NCI-H1105 treated with DMSO at 0.1 percent for 48 hours (cell line): ENCODE measurements at regions not wholly inside any gene's neighbourhood (a gene's known extent, or its start where the extent isn't known, plus 50 kb on each side); places are given as distances from the start of the nearest gene placed in this dataset.

Source experiments
- DNase-seq: peaks from one replicate; lab custom pipeline; 2025; lab: John Stamatoyannopoulos, UW

DNA sequence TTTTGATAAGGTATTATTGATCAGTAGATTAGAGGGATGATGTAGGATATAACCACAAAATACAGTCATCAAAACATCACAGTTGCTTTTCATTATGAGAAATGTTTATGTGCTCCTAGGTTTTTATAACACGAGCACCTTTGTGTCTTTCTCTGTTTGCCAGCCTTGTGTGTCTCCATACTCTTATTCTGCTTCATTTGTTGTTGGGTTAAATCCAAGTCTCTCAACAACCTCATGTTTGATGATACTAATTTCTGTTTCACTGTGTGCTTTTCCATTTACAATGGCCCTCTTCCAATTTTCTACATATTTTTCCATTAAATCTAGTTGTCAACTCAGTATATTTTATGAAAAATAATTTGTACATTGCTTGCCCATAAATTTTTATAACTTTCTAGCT, 107.7 kb upstream of the POU2AF2 start:
- DNase-seq, result peak; percentile 83

DNA sequence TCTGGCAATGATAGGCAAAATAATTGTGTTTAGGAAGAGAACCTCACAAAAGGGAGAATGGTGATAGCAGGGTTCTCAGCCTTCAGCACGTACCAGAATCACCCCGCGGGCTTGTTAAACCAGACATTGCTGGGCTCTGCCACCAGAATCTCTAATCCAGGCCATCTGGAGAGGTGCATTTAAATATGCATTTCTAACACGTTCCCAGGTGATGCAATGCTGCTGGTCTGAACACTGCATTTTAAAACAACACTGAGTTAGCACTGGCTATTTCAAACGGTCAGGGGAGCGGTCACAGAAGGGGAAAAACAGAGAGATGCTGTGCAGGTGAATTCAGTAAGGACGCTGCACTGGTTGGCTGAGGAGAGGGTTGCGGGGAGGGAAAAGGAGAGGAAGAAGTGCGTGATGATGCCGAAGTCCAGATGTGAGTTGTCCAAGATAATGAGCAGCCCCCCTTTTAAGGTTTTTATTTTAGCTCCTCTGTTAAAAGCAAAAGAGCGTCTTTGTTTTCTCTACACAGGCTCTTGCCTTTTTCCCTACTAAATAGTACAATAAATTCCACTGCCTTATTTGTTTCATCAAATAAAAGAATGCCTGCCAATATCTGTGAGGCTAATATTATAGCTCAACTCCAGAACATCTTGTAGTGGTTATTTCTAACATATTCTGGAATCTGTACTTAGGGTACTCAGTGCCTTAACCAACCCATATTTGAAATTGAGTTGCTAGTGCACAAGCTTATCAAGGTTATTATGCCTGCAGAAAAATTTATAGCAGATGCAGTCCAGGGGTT, 109.6 kb upstream of the POU2AF2 start:
- no peak for DNase-seq

DNA sequence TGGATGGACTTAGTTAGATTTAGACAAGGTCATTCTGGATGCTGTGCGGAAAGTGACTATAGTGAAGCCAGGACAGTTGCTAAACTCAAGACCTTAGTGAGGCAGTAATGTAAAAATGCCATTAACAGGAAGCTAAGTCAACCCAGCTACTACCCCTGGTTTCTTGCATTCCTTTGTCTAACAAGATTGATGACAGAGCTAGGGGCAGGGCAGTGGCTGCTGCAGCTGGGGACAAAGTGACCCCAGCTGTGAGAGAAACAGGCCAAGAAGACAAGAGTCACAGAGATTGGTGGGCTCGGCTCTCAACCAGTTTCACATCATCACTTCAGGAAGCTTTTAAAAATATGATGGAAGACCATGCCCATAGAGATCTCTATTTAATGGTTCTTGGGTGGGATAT, 110.4 kb upstream of the POU2AF2 start:
- DNase-seq, result no peak

DNA sequence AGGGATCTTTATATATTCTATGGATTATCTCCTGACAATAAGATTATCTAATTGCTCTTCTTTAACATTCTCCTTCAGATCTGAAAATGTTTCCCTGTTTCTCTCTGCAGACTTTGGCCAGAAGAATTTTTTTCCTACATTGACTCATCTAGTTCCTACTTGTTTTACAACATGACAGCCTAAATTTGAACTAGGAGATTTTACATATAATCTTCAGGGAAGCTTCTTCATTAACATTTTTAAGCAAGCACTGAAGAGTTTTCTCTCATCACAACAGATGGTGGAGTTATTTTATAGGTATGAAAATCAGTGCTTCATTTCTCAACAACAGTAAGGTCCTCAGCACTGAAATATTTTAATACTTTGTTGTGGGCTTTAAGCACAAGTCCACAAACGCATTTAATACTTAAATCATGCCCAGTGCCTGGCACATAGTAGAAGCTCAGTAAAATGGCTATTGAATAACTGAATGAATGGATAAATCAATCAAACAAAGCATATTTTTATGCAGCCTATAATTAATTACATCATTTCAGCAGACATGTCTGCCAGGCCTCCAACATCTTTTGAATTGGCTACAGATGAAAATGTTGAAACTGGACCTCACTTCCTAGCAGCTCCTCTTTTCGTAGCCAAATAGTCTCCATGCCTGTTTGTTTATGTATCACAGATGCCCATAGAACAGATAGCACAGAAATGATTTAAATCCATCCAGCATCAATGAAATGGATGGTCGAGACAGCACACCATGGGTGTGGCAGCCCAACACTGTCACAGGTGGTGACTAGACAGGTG, 117.3 kb upstream of the POU2AF2 start:
- no peak for DNase-seq

DNA sequence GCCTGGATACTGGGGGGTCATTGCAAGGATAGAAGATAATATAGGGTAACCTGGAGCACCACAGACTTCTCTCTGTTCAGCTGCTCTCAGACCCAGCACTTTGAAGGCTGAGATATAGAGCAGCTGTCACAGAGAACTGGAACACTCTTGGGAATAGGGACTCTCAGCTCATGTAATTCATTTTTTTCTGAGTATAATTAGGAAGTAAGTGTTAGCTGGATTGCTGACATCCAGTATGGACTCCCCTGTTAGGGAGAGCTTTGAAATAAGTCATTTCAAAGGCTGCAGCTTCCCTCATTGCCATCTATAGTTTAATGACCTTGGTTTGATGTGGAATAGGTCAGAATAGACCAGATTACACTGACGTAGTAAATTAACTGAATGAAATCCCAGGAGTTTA, 120.8 kb upstream of the POU2AF2 start:
- DNase-seq, result peak; percentile 16

DNA sequence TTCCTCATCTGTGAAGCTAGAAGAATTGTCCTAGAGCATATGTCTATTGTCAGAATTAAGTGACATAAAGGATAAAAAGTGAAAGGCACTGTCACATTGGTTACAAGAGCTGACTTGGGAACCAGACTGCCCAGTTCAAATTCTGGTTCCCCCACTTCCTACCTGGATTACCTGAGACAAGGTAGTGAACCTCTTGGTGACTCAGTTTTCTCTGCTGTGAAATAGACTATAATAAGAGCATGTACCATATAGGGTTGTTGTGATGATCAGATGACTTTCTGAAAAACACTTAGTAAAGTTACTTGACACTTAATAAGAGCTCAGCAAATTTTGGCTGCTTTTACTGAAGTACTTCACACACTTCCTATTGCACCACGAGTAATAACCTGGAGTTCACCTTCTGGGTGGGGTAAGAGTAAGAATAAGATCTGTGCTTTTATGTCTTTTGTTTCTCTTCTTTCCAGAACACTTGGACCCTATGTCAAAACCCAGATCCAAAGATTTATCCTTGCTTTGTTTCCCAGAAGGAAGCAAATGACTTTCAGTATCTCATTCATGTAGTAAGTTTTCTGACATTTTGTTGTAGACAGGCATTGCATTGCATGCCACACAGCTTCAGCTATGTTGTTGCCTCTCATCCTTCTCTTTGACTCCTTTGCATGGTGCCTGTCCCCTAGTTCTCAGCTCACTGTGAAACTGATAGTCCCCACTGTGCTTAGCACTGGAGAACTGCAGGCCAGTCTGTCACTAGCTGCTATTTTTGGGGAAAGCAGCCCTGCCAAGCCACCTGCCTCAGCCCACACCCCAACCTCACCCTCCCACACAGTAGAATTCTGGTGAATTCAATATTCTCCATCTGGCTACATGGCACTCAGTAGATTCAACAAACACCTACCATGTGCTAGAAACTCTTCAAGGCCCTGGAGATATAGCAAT, 121.8 kb upstream of the POU2AF2 start:
- no peak for DNase-seq

DNA sequence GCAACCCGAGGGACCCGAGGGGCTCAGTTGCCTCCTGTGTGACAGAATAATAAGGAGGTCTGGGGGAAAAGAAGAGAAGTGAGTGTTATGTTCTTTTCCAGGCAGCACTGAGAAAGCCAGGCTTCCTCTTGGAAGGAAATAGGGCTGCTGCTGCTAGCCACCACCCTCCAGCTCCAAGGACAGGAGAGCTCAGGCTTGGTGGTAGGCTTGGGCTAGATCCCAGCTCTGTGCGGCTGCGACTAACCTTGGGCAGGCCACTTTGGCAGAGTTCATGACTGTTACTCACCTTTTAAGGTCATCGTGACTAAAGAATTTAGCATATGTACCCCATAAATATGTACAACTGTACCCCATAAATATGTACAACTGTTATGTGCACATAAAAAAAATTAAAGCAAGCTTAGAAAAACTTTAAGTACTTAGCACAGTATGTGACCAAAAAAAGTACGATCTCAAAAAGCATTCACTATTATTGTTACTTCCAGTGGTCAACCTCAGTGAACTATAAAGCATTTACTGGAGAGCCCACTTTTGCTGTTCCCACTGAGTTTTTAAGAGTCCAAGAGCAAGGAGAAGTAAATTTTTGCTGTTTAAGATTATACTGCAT, 124.7 kb upstream of the POU2AF2 start:
- no peak for DNase-seq

DNA sequence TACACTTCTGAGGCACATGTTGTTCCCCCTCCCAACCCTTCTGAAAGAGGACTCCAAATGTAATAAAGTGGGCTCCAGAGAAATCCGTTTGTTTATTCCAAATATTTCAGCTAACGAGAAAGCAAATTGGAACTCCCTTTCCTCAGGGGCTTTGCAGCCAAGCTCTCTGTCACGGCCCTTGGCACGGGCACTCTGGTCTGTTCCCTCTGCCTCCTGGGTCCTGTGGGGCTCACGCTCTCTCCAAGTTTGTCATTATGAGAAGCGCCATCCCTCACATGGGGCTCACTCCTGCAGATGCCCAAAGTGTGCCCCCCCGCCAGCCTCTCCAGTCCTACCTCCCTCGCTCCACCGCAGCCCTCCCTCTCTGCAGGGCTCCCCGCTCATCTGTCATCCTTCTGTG, 125.4 kb upstream of the POU2AF2 start:
- DNase-seq, result no peak

DNA sequence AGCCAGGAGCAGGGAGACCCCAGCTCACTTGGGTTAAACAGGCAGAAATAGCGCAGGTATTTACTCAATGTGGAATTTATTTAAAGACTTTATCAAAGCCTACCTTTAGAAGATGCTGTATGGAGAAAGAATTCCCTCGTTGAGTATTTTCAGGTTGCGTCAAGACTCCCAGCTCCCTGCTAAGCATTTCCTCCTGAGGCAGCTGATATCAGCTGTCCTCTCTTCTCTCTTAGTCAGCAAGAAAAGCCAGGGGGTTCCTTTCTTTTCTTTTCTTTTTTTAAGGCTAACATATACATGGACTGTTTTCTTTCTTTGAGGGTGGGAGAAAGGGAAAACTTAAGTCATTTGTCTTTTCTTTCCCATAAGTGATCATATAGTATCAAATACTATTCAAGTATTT, 125.8 kb upstream of the POU2AF2 start:
- no peak for DNase-seq

DNA sequence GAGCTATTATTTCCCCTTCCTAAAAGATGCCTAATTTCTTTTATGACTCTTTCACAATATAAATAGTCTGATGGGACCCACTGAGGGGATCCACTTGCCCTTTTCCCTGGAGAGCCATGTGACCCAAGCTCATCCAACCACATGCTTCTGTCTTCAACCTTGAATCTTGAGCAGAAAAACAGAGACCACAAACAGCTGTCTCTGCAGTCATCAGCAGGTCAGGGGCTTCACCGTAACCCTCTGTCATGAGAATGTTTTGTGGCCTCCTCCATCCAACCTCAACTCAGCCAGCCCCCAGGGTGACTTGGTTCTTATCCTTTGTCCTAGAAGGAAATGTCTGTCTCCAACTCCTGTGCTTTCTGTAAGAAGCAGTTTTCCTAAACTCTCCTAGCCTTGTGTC, 129.6 kb upstream of the POU2AF2 start:
- no peak for DNase-seq

DNA sequence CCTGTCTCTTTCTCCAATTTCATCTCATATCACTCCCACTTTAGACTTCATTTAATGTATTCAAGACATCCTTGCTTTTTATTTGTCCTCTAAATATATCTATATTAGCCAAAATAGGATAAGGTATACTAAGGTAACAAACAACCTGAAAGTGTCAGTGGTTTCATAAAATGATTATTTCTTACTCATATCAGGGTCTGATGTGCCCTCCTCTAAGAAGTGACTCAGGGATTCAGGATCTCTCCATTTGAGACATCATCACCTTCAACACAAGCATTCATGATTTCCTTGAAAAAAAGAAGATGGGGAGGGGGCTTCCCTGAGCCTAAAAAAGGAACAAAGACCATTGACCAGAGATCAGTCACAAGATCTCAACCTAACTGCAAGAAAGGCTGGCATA, 131.4 kb upstream of the POU2AF2 start:
- DNase-seq, result no peak

DNA sequence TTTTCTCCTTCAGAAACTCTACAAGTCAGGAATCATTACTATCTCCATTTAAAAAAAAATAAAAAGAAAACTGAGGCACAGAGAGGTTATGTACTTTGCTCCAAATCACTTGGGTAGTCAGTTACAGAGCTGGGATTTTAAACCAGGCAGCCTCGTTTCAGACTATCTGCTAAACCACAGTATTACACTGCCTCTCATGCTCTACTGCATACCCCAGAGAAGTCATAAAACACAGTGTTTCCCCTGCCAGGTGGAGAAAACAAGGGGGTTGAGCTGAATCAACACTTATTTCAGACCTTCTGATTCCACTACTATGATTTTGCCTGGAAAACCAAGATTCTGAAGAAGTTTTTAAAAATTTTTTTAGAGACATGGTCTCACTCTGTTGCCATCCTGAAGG, 132.9 kb upstream of the POU2AF2 start:
- DNase-seq, result no peak

DNA sequence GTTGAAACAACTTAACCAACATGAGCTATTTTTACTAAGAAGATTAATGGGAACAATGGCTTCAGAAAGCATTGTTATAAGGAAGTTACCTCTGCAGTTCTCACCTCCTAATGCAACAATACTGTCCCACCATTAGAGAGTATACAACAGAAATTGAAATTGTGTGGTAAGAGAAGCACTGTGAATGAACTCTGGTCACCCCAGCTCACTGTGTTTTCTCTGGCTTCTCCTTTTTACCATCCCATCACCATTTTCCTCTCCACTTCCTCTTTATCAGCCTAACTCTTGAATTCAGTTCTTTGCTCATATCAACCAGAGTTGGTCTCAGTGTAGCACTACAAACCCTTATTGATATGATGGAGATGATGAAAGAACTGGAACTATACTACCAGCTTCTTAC, 138.0 kb upstream of the POU2AF2 start:
- DNase-seq, result no peak

DNA sequence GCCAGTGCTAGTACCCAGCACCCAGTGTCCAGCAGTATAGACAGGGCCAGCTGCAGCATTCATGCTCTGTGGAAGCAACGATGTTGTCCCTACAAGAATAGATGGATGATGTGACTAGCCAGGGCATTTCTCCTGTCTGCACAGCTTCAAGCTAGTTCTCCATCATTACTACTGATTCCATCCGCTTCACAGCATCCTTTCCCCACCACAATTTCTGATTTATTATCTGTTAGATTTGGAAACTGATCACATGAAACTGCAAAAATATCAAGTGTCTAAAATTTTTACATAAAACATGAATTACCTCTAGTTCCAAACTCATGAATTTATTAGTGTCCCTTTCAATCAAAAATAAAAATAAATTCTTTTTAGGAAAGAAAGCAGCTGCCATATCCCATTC, 138.9 kb upstream of the POU2AF2 start:
- no peak for DNase-seq

DNA sequence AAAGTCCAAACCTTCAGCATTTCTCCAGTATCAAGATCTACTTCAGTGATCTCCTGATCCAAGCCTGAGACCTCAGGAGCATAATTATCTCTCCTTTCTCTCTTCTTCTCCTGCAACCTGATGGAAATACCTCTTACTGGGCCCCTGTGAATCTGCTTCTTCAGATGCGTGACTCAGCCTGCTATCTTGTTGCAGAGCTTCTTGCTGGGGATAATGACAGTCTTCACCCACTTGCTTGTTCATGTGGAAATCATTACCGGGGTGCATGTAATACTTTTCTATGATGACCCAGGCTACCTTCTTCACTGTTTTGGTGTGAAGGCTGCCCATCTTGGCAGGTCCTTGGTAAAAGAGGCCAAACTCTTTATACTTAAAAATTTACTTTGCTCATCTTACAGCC, 140.0 kb upstream of the POU2AF2 start:
- DNase-seq, result no peak

DNA sequence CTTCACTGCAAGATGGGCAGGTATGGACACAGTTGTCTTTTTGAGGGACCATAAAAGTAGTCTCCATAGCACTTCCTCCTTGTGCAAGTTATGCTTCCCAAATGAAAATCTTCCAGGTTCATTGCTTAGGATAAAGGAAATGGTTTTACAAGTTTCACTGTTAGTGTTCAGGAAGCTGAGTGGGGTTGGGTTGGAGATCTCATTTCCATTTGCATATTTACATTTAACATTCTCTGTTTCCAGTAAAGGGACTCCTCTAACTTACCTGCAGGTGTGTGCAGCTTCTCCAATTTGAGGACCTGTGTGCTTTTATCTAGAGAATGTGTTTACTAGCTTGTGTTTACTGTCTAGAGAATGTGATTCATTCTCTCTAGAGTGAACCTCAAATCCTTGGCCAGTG, 141.3 kb upstream of the POU2AF2 start:
- no peak for DNase-seq

DNA sequence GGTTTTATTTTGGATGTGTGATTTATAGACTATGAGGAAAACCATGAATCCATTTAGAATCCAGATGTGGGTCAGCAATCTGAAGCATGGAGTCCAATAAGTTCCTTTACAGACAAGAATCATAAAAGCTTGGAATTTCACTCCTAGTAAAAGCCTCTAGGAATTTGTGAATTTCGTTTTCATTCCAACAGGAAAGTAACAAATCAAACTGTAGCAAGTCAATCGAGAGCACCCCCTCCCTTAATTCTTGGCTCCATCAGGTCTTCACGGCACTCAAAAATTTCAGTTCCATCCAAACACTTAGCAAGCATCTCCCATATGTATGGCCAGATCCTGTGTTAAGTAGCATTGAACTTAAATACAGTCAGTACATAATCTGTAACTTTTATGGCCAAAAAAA, 143.6 kb upstream of the POU2AF2 start:
- no peak for DNase-seq

DNA sequence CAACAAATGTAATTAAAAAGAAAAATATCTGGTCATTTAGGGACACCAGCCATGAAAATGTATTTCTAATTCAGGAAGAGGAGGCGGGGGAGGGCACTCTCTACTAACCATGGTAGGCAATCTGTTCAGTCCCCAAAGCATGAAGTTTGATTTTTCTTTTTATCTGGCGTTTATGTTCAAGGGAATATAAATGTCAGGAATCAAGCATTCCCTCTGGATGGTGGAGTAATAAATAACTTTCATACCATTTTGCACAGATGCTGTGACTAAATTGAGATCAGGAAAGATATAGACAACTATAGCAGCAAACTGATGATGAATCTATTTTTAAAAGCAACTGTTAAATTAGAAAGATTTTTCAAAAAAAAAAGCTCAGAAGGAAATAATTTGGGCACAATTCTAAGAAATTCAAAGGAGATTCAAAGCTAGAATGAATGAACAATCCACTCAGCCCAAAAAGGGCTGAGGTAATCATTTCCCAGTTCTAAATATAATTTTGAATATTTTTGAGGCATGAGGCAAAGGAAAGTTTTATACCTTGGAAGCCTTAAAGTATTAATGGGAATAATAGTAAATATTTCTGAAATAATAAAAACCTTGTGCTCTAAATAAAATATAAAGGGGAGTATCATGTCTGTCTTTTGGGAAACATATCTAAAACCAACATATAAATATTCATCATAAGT, 146.4 kb upstream of the POU2AF2 start:
- DNase-seq, result no peak

DNA sequence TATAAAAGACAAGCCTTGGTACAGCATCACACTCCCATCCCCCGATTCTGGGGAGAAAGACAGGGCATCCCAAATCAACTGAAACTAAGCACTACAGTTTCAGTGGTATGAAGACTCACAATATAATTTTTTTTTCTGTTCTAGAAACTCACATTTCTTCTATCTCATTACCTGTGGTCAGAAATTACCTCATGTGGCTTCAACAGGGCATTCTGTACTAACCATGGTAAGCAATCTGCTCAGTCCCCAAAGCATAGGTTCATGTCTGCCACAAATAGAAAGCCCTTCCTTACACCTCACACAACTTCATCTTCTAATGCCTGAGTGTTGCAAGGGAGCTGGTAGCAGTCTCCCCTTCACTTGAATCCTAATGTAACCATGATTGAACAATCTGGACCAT, 147.4 kb upstream of the POU2AF2 start:
- DNase-seq, result no peak

DNA sequence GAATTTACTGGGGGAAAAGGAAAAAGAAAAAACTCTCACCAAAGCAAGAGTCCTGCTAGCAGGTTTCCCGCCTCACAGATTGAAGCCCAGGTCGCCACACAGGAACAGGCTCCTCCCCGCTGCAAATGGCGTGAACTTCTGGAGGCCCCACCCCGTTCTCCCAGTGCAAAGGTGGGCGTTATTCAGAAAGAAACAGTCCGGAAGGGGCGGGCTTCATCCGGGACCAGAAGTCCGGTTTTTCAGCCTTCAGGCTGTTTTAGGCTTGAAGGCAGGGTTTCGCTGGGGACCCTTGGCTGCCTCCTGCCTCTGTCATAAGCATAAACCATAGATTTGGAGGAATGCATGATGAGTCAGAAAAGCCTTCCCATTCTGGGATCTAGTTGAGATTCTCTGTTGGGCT, 148.3 kb upstream of the POU2AF2 start:
- DNase-seq, result no peak

DNA sequence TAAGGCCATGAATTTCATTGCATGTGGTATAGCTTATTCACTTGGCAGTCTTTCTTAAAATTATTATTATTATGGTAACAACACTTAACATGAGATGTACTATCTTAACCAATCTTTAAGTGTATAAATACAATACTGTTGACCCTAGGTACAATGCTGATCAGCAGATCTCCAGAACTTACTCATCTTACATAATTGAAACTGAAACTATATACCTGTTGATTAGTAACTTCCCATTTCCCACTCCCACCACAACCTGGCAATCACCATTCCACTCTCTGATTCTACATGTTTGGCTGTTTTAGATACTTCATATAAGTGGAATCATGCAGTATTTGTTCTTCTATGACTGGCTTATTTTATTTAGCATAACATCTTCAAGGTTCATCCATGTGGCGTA, 150.2 kb upstream of the POU2AF2 start:
- DNase-seq, result no peak

DNA sequence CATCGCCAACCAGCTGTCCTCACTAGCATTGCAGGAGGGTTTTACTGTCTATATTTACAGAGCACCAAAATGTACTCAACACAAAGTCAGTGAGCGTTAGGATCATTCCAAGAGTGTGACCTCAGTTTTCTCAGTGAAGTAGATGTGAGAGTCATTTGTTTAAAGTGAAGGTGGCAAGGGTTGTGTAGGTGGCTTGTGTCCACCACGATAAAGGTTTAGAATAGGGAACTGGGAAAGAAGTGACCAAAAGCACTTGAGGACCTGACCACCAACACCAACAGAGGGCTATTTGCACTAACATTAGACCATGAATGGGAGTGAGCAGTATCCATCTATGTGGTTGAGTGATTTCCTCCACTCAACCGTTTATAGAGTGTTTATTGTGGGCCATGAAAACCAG, 152.5 kb upstream of the POU2AF2 start:
- DNase-seq, result no peak
